ENCODE measurements at regions not wholly inside any gene's neighbourhood (a gene's known extent, or its start where the extent isn't known, plus 50 kb on each side); places are given as distances from the start of the nearest gene placed in this dataset.

DNA sequence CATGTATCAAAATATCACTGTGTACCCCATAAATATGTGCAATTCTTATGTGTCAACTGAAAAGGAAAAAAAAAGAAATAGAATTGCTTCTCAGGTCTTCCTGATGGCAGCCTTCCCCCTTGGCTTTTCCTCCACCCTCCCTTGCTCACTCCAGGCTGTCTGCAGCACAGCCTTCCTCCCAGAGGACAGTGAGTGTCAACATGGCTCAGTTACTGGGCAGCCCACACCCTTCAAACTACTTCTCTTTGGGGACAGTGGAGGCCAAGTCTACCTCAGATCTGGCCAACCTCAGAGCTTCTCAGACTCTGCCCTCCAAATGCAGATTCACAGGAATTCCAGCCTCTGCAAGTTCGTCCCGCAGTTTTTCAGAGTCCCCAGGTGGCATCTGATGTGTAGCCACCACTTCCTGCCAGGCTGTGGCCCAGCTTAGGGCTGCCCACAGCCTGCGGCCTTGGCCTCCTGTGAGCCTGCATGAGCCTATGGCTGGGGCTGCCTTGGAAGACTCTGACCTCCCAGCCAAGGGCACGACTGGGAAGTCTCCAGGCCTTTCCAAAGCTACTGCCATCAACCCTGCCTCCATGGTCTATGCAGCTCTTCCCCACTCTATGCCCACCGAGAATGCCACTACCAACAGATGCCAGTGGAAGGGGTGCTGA, 148.0 kb upstream of the PWP1 start:
- no peak overlapping the region for H3K27ac ChIP-seq (ENCODE audit: low read depth, low read length, poor library complexity, severe bottlenecking)
- no peak overlapping the region for H3K4me2 ChIP-seq (ENCODE audit: low read length)
- no peaks in the 10 kb centered on the region for H3K79me2 ChIP-seq (ENCODE audit: insufficient read depth, low read length)
- H3K9ac ChIP-seq (ENCODE audit: low read length): no peak overlapping the region
- no peaks in the 10 kb centered on the region for H3K27me3 ChIP-seq (ENCODE audit: insufficient read depth, low read length)
- no peaks in the 10 kb centered on the region for H3F3A ChIP-seq (ENCODE audit: insufficient read depth, low read length)
- no peak overlapping the region for H2AFZ ChIP-seq (ENCODE audit: low read length)
- no peaks in the 10 kb centered on the region for H3K9me2 ChIP-seq (ENCODE audit: low read depth, low read length)
- no peaks in the 10 kb centered on the region for H3K9me3 ChIP-seq (ENCODE audit: low read length)
- H3K4me1 ChIP-seq (ENCODE audit: insufficient read depth, low read length, severe bottlenecking): no peaks in the 10 kb centered on the region
- no peak overlapping the region for H3K4me3 ChIP-seq (ENCODE audit: low read depth, low read length, poor library complexity, severe bottlenecking)
- TF ChIP-seq, protein P1, sequence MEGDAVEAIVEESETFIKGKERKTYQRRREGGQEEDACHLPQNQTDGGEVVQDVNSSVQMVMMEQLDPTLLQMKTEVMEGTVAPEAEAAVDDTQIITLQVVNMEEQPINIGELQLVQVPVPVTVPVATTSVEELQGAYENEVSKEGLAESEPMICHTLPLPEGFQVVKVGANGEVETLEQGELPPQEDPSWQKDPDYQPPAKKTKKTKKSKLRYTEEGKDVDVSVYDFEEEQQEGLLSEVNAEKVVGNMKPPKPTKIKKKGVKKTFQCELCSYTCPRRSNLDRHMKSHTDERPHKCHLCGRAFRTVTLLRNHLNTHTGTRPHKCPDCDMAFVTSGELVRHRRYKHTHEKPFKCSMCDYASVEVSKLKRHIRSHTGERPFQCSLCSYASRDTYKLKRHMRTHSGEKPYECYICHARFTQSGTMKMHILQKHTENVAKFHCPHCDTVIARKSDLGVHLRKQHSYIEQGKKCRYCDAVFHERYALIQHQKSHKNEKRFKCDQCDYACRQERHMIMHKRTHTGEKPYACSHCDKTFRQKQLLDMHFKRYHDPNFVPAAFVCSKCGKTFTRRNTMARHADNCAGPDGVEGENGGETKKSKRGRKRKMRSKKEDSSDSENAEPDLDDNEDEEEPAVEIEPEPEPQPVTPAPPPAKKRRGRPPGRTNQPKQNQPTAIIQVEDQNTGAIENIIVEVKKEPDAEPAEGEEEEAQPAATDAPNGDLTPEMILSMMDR (IDR thresholded peaks at IDR 0.05; ENCODE audit: low read length): no peak
- no peak for TF ChIP-seq EZH2 (IDR thresholded peaks at IDR 0.05; ENCODE audit: borderline replicate concordance, low read length)
- no peaks in the 10 kb centered on the region for H4K20me1 ChIP-seq (ENCODE audit: insufficient read depth, low read length)
- H3K36me3 ChIP-seq (ENCODE audit: insufficient read depth, low read length): no peaks in the 10 kb centered on the region

DNA sequence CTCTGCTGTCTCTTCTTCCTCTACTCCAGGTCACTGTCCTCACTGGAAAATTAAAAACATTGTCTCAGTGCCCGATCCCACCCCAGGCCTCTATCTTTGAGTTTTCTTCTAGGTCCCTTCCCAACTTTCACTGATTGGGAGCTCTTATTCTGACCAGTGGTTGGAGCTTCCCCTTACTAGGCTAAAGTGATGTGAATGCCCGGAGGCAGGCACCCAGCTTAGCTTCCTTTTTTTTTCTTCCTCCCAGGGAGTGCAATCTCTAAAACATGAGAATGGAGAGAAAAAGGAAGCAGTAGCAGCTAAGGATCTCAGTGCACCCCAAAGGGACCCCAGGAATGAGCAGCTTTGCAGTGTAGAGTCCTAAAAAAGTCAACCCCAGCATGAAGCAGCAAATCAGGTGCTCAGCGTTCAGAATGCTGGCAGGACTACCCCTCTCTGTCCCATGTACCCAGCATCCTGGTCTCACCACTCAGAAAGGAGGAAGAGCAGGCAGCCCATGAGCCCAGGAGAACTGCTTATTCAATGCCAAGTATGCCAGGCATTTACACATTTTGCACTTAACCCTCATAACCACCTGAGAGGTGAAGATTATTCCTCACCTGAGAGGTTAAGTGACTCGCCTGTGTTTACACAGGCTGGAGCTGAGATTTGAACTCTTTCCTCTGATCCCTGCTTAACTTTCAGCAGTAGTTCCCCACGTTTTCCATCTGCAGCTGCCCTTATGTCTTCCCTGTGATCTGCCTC, 146.2 kb upstream of the PWP1 start:
- H3K79me2 ChIP-seq (ENCODE audit: insufficient read depth, low read length): no peaks in the 10 kb centered on the region
- H3K4me3 ChIP-seq (ENCODE audit: low read depth, low read length, poor library complexity, severe bottlenecking): no peak overlapping the region
- no peaks in the 10 kb centered on the region for H4K20me1 ChIP-seq (ENCODE audit: insufficient read depth, low read length)
- H3K9me2 ChIP-seq (ENCODE audit: low read depth, low read length): no peaks in the 10 kb centered on the region
- no peak overlapping the region for H3K9ac ChIP-seq (ENCODE audit: low read length)
- H2AFZ ChIP-seq (ENCODE audit: low read length): no peak overlapping the region
- no peak overlapping the region for H3K27ac ChIP-seq (ENCODE audit: low read depth, low read length, poor library complexity, severe bottlenecking)
- no peaks in the 10 kb centered on the region for H3F3A ChIP-seq (ENCODE audit: insufficient read depth, low read length)
- H3K27me3 ChIP-seq (ENCODE audit: insufficient read depth, low read length): no peaks in the 10 kb centered on the region
- no peaks in the 10 kb centered on the region for H3K36me3 ChIP-seq (ENCODE audit: insufficient read depth, low read length)
- no peaks in the 10 kb centered on the region for H3K9me3 ChIP-seq (ENCODE audit: low read length)
- no peak overlapping the region for H3K4me2 ChIP-seq (ENCODE audit: low read length)
- no peak for TF ChIP-seq EZH2 (IDR thresholded peaks at IDR 0.05; ENCODE audit: borderline replicate concordance, low read length)
- TF ChIP-seq, protein P1 (IDR thresholded peaks at IDR 0.05; ENCODE audit: low read length): no peak
- H3K4me1 ChIP-seq (ENCODE audit: insufficient read depth, low read length, severe bottlenecking): no peaks in the 10 kb centered on the region

DNA sequence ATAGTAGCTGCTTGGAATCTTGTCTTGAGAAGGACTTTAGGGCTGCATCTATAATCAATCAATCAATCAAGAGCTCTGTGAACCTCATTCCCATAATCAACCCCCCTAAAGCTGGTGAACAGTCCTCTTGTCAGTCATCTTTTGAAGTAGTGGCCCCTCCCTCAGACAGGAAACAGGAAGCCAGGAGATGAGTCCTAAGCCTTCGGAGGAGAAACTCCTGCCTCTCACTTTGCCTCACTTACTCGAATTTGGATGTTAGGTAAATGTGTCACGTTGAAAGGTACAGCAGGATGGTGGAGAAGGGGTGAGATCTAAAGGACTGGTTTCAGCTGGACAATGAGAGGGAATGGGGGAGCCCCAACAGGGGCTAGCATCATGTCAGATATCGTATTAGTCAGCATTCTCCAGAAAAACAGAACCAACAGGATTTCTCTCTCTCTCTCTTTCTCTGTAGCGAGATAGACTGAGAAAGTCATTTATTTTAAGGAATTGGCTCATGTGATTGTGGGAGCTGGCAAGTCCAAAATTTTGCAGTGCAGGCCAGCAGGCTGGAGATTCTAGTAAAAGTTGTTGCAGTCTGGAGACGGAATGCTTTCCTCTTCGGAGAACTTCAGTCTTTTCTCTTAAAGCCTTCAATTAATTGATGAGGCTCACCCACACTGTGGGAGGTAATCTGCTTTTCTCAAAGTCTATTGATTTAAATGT, 144.4 kb upstream of the PWP1 start:
- Histone ChIP-seq H4K20me1 (ENCODE audit: insufficient read depth, low read length) (no peaks in the 10 kb centered on the region), H3K4me1 (ENCODE audit: insufficient read depth, low read length, severe bottlenecking) (no peaks in the 10 kb centered on the region), H3K79me2 (ENCODE audit: insufficient read depth, low read length) (no peaks in the 10 kb centered on the region), H3K9me3 (ENCODE audit: low read length) (no peaks in the 10 kb centered on the region), H3K36me3 (ENCODE audit: insufficient read depth, low read length) (no peaks in the 10 kb centered on the region), H2AFZ (ENCODE audit: low read length) (no peak overlapping the region), H3K27ac (ENCODE audit: low read depth, low read length, poor library complexity, severe bottlenecking) (no peak overlapping the region), H3K4me2 (ENCODE audit: low read length) (no peak overlapping the region), H3K9me2 (ENCODE audit: low read depth, low read length) (no peaks in the 10 kb centered on the region), H3K27me3 (ENCODE audit: insufficient read depth, low read length) (no peaks in the 10 kb centered on the region), H3F3A (ENCODE audit: insufficient read depth, low read length) (no peaks in the 10 kb centered on the region), H3K4me3 (ENCODE audit: low read depth, low read length, poor library complexity, severe bottlenecking) (no peak overlapping the region), H3K9ac (ENCODE audit: low read length) (no peak overlapping the region)
- TF ChIP-seq EZH2 (IDR thresholded peaks at IDR 0.05; ENCODE audit: borderline replicate concordance, low read length): no peak
- TF ChIP-seq, protein P1 (IDR thresholded peaks at IDR 0.05; ENCODE audit: low read length): no peak

All from OCI-LY1 (cell line).